Liver (tissue), 8 donors: ENCODE measurements at regions not wholly inside any gene's neighbourhood (a gene's known extent, or its start where the extent isn't known, plus 50 kb on each side); places are given as distances from the start of the nearest gene placed in this dataset.

Experiments
- DNase-seq: peaks from one replicate; pipeline ENCODE4 v3.0.0-alpha.2; 2017; ENCODE audit warnings: low spot score
- H3K27ac ChIP-seq, 2 donors: one replicate each; pipeline ENCODE4 v1.7.0; 2013; ENCODE audit warnings: inconsistent platforms in 2 of 2, low read length in 2 of 2, control low read depth in 1 of 2, low read depth in 1 of 2, mild to moderate bottlenecking in 1 of 2
- H3K27me3 ChIP-seq, 4 donors: one replicate each; pipeline versions ENCODE4 v1.6.1 to v1.7.0; 2013; ENCODE audit warnings: low read length in 3 of 4, inconsistent platforms in 1 of 4, mild to moderate bottlenecking in 1 of 4, moderate library complexity in 1 of 4; ENCODE audit not compliant: control insufficient read depth in 4 of 4, insufficient read depth in 4 of 4
- H3K36me3 ChIP-seq, 4 donors: one replicate each; pipeline versions ENCODE4 v1.6.1 to v1.7.0; 2013; ENCODE audit warnings: low read length in 3 of 4, mild to moderate bottlenecking in 3 of 4, low read depth in 1 of 4, moderate library complexity in 1 of 4; ENCODE audit not compliant: control insufficient read depth in 4 of 4, insufficient read depth in 3 of 4
- H3K4me1 ChIP-seq, 4 donors: one replicate each; pipeline versions ENCODE4 v1.6.1 to v1.7.0; 2013; ENCODE audit warnings: low read length in 3 of 4, mild to moderate bottlenecking in 3 of 4, moderate library complexity in 1 of 4; ENCODE audit not compliant: control insufficient read depth in 4 of 4, insufficient read depth in 4 of 4
- H3K4me3 ChIP-seq, 3 donors: one replicate each; pipeline versions ENCODE4 v1.6.1 to v1.7.0; 2013; ENCODE audit warnings: low read length in 3 of 3, control low read depth in 1 of 3, low read depth in 1 of 3, mild to moderate bottlenecking in 1 of 3
- H3K9ac ChIP-seq, 2 donors: one replicate each; pipeline ENCODE4 v1.7.0; 2013; ENCODE audit warnings: low read length in 2 of 2, mild to moderate bottlenecking in 2 of 2, moderate library complexity in 2 of 2, control low read depth in 1 of 2, low read depth in 1 of 2
- H3K9me3 ChIP-seq, 4 donors: one replicate each; pipeline versions ENCODE4 v1.6.1 to v1.7.0; 2013; ENCODE audit warnings: low read length in 3 of 4; ENCODE audit not compliant: control insufficient read depth in 4 of 4
- EGR1 ChIP-seq, 2 donors: IDR thresholded peaks; 2 replicates each; pipeline ENCODE4 v1.6.1; 2016 to 2018; ENCODE audit warnings: antibody characterized with exemption in 2 of 2, low read depth in 2 of 2
- FOXA1 ChIP-seq: IDR thresholded peaks from 2 replicates; pipeline ENCODE4 v1.6.1; 2016; ENCODE audit warnings: antibody characterized with exemption
- FOXA2 ChIP-seq: IDR thresholded peaks from 2 replicates; pipeline ENCODE4 v1.6.1; 2016; ENCODE audit warnings: antibody characterized with exemption
- GABPA ChIP-seq, 2 donors: IDR thresholded peaks in 1 of 2; conservative IDR thresholded peaks in 1 of 2; 2 replicates each; pipeline ENCODE4 v1.6.1; 2016; ENCODE audit warnings: antibody characterized with exemption in 2 of 2, mild to moderate bottlenecking in 1 of 2, moderate library complexity in 1 of 2
- HNF4A ChIP-seq, 2 donors: conservative IDR thresholded peaks; 2 replicates each; pipeline ENCODE4 v1.6.1; 2016; ENCODE audit warnings: antibody characterized with exemption in 2 of 2, mild to moderate bottlenecking in 2 of 2
- HNF4G ChIP-seq: IDR thresholded peaks from 2 replicates; pipeline ENCODE4 v1.6.1; 2016; ENCODE audit warnings: antibody characterized with exemption
- JUND ChIP-seq, 2 donors: IDR thresholded peaks; 2 replicates each; pipeline ENCODE4 v1.6.1; 2016; ENCODE audit warnings: antibody characterized with exemption in 2 of 2
- NR2F2 ChIP-seq: IDR thresholded peaks from 2 replicates; pipeline ENCODE4 v1.6.1; 2016; ENCODE audit warnings: antibody characterized with exemption
- RAD21 ChIP-seq, 2 donors: IDR thresholded peaks; 2 replicates each; pipeline ENCODE4 v1.6.1; 2016; ENCODE audit warnings: antibody characterized with exemption in 2 of 2, mild to moderate bottlenecking in 2 of 2
- RXRA ChIP-seq, 2 donors: IDR thresholded peaks; 2 replicates each; pipeline ENCODE4 v1.6.1; 2017 to 2018; ENCODE audit warnings: antibody characterized with exemption in 2 of 2, mild to moderate bottlenecking in 1 of 2
- SP1 ChIP-seq: IDR thresholded peaks from 2 replicates; pipeline ENCODE4 v1.6.1; 2018; ENCODE audit warnings: antibody characterized with exemption, mild to moderate bottlenecking
- TAF1 ChIP-seq: conservative IDR thresholded peaks from 2 replicates; pipeline ENCODE4 v1.6.1; 2016; ENCODE audit warnings: antibody characterized with exemption, mild to moderate bottlenecking
- YY1 ChIP-seq: IDR thresholded peaks from 2 replicates; pipeline ENCODE4 v1.6.1; 2016; ENCODE audit warnings: antibody characterized with exemption, mild to moderate bottlenecking
- WGBS: extraction: QIAGEN DNeasy Blood & Tissue Kit; methylation state at CpG from one replicate; pipeline ENCODE4 v1.1.7; 2013; 5-methylcytosine and 5-hydroxymethylcytosine counted together
- TF ChIP-seq, protein P1 (sequence below): fragments of 150-350 bp; IDR thresholded peaks from 2 replicates; pipeline ENCODE4 v1.5.1; 2017; ENCODE audit warnings: improper control_type of control experiment, low read depth, low read length; ENCODE audit not compliant: missing input control
- TF ChIP-seq, protein P2 (sequence below): IDR thresholded peaks from 2 replicates; pipeline ENCODE4 v1.6.1; 2016; ENCODE audit warnings: antibody characterized with exemption
- TF ChIP-seq, protein P3 (sequence below): IDR thresholded peaks from 2 replicates; pipeline ENCODE4 v1.6.1; 2016; ENCODE audit warnings: antibody characterized with exemption, mild to moderate bottlenecking
- TF ChIP-seq, protein P4 (sequence below): IDR thresholded peaks from 2 replicates; pipeline ENCODE4 v1.6.1; 2016; ENCODE audit warnings: antibody characterized with exemption
- donor health status: healthy.
- donor health status: healthy.
- donor health status: healthy.
- donor health status: healthy.
- donor health status: healthy.

DNA sequence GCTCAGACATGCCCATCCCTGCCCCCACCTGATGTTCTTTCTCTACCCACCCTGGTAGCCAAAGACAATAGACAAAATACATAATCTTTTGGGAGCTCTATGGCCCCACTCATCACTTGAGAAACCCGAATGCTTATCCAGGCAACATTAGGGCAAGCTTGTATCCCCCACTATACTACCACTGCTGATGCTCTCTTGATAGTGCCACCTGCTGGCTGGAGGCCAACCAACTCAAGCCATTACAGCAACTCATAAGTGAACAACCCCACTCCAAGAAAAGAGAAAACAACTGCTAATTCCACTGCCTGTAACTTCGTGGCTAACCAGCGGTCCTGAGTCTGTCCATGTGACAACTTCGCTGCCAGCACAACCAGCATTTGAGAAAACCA, 342.5 kb upstream of the TGFBR2 start:
- 83% methylated on average over 4 of the region's 4 CpGs for WGBS
- Histone ChIP-seq H3K9ac (no peak overlapping the region), H3K4me1 (peaks cover 0 to 3% (median 0%) of the 10 kb centered on the region in 4 donors), H3K27me3 (no peaks in the 10 kb centered on the region), H3K27ac (no peak overlapping the region), H3K36me3 (no peaks in the 10 kb centered on the region), H3K9me3 (no peaks in the 10 kb centered on the region), H3K4me3 (no peak overlapping the region)
- no peak for DNase-seq
- TF ChIP-seq SP1 = no peak
- no peak for TF ChIP-seq RXRA (IDR thresholded peaks at IDR 0.05)
- TF ChIP-seq TAF1 = no peak
- no peak for TF ChIP-seq NR2F2
- TF ChIP-seq EGR1 (IDR thresholded peaks at IDR 0.05; ENCODE audit: low read depth in 2 of 2) = no peak

DNA sequence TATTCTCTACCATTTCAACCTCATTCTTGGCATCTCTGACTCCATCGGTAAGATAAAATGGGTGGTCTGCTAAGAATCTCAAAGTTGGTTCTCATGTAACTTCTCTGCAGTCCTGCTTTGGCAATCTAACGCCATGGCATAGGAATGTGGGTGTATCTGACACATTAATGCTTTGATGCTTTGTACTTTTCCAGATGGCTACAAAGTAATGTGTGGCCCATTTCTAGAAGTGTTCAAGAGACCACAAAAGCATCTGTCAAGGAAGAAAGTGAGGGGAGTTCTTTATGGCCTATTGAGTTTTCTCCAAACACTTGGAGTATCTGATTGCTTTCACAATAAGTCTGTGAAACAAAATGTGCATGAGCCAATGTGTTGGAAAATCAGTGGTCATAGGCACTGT, 339.9 kb upstream of the TGFBR2 start:
- WGBS = 94% methylated on average over 2 of the region's 2 CpGs
- no peak for DNase-seq
- no peak overlapping the region for H3K27ac ChIP-seq
- no peaks in the 10 kb centered on the region for H3K27me3 ChIP-seq
- H3K4me3 ChIP-seq = no peak overlapping the region
- no peaks in the 10 kb centered on the region for H3K36me3 ChIP-seq
- H3K9ac ChIP-seq = no peak overlapping the region
- TF ChIP-seq SP1 (no peak), FOXA1 (no peak), YY1 (no peak), HNF4G (no peak), NR2F2 (no peak), EGR1 (IDR thresholded peaks at IDR 0.05; ENCODE audit: low read depth in 2 of 2) (no peak), FOXA2 (no peak), GABPA (IDR thresholded peaks at IDR 0.05 in 1 of 2, conservative IDR thresholded peaks at IDR 0.05 in 1 of 2) (no peak)
- TF ChIP-seq, protein P1, sequence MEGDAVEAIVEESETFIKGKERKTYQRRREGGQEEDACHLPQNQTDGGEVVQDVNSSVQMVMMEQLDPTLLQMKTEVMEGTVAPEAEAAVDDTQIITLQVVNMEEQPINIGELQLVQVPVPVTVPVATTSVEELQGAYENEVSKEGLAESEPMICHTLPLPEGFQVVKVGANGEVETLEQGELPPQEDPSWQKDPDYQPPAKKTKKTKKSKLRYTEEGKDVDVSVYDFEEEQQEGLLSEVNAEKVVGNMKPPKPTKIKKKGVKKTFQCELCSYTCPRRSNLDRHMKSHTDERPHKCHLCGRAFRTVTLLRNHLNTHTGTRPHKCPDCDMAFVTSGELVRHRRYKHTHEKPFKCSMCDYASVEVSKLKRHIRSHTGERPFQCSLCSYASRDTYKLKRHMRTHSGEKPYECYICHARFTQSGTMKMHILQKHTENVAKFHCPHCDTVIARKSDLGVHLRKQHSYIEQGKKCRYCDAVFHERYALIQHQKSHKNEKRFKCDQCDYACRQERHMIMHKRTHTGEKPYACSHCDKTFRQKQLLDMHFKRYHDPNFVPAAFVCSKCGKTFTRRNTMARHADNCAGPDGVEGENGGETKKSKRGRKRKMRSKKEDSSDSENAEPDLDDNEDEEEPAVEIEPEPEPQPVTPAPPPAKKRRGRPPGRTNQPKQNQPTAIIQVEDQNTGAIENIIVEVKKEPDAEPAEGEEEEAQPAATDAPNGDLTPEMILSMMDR = no peak
- TF ChIP-seq, protein P2, sequence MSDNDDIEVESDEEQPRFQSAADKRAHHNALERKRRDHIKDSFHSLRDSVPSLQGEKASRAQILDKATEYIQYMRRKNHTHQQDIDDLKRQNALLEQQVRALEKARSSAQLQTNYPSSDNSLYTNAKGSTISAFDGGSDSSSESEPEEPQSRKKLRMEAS = no peak
- TF ChIP-seq, protein P3, sequence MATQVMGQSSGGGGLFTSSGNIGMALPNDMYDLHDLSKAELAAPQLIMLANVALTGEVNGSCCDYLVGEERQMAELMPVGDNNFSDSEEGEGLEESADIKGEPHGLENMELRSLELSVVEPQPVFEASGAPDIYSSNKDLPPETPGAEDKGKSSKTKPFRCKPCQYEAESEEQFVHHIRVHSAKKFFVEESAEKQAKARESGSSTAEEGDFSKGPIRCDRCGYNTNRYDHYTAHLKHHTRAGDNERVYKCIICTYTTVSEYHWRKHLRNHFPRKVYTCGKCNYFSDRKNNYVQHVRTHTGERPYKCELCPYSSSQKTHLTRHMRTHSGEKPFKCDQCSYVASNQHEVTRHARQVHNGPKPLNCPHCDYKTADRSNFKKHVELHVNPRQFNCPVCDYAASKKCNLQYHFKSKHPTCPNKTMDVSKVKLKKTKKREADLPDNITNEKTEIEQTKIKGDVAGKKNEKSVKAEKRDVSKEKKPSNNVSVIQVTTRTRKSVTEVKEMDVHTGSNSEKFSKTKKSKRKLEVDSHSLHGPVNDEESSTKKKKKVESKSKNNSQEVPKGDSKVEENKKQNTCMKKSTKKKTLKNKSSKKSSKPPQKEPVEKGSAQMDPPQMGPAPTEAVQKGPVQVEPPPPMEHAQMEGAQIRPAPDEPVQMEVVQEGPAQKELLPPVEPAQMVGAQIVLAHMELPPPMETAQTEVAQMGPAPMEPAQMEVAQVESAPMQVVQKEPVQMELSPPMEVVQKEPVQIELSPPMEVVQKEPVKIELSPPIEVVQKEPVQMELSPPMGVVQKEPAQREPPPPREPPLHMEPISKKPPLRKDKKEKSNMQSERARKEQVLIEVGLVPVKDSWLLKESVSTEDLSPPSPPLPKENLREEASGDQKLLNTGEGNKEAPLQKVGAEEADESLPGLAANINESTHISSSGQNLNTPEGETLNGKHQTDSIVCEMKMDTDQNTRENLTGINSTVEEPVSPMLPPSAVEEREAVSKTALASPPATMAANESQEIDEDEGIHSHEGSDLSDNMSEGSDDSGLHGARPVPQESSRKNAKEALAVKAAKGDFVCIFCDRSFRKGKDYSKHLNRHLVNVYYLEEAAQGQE = no peak
- no peaks in the 10 kb centered on the region for H3K4me1 ChIP-seq
- no peaks in the 10 kb centered on the region for H3K9me3 ChIP-seq

DNA sequence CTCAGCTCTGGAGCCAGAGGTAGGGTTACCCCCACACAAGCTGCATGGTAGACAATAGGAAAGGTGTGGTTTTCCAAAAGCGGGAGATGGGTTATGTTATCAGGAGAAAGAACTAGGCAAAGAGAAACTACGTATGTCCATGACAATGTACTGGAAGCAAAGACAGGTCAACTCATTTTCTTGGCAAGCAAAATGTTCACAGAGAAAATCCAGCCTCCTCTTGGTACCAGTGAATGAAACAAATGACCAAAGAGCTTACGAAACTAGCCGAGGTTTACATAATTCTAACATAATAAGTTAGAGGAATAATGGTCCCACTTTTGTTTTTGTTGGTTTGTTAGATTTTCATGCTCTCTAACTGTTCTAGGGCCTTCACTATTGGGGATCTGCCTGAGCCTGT, 338.1 kb upstream of the TGFBR2 start:
- no peaks in the 10 kb centered on the region for H3K36me3 ChIP-seq
- H3K4me1 ChIP-seq = no peaks in the 10 kb centered on the region
- no peak overlapping the region for H3K9ac ChIP-seq
- WGBS = 73% methylated on average over 4 of the region's 4 CpGs
- no peak overlapping the region for H3K4me3 ChIP-seq
- no peak overlapping the region for H3K27ac ChIP-seq
- no peaks in the 10 kb centered on the region for H3K27me3 ChIP-seq
- no peak for DNase-seq
- H3K9me3 ChIP-seq = no peaks in the 10 kb centered on the region
- TF ChIP-seq RAD21 (IDR thresholded peaks at IDR 0.05) (no peak), YY1 (no peak), EGR1 (IDR thresholded peaks at IDR 0.05; ENCODE audit: low read depth in 2 of 2) (no peak), NR2F2 (no peak), SP1 (no peak), JUND (IDR thresholded peaks at IDR 0.05) (no peak), HNF4A (conservative IDR thresholded peaks at IDR 0.05) (no peak)
- TF ChIP-seq, protein P2 = no peak
- TF ChIP-seq, protein P1 = no peak
- TF ChIP-seq, protein P4, sequence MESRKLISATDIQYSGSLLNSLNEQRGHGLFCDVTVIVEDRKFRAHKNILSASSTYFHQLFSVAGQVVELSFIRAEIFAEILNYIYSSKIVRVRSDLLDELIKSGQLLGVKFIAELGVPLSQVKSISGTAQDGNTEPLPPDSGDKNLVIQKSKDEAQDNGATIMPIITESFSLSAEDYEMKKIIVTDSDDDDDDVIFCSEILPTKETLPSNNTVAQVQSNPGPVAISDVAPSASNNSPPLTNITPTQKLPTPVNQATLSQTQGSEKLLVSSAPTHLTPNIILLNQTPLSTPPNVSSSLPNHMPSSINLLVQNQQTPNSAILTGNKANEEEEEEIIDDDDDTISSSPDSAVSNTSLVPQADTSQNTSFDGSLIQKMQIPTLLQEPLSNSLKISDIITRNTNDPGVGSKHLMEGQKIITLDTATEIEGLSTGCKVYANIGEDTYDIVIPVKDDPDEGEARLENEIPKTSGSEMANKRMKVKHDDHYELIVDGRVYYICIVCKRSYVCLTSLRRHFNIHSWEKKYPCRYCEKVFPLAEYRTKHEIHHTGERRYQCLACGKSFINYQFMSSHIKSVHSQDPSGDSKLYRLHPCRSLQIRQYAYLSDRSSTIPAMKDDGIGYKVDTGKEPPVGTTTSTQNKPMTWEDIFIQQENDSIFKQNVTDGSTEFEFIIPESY = no peak
